GM21723 (cell line): ENCODE measurements at regions not wholly inside any gene's neighbourhood (a gene's known extent, or its start where the extent isn't known, plus 50 kb on each side); places are given as distances from the start of the nearest gene placed in this dataset.

ENCODE experiments used
- ATAC-seq: cut with Tn5 transposase; IDR thresholded peaks from one replicate; pipeline ENCODE4 v1.9.1; 2021; ENCODE audit warnings: mild to moderate bottlenecking, moderate library complexity; ENCODE audit not compliant: unreplicated experiment

- no peak for ATAC-seq
Observed at GRCh38 chr11:33476945-33477606, 219.9 kb downstream of the HIPK3 start.

DNA sequence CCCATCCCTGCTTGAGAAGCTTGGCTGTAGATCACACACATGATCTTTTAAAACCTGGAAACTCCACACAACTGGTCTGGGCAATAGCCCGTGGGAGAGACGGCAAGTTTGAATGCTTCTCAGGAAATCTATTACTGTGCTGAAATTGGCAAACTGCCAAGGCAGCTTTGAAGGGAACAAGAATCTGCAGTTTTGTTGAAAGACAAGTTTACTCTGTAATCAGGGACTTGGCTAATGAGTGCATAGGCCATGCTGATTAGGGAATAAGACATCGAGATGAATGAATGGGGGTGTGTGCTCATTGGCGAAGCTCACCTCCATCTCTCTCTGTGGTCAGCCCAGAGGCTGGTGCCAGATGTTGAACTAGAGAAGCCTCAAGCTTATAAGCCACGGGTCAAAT lies 218.8 kb downstream of the HIPK3 start:
- no peak for ATAC-seq

- ATAC-seq, result no peak
Observed at GRCh38 chr11:33474866-33475265, 217.7 kb downstream of the HIPK3 start.

DNA sequence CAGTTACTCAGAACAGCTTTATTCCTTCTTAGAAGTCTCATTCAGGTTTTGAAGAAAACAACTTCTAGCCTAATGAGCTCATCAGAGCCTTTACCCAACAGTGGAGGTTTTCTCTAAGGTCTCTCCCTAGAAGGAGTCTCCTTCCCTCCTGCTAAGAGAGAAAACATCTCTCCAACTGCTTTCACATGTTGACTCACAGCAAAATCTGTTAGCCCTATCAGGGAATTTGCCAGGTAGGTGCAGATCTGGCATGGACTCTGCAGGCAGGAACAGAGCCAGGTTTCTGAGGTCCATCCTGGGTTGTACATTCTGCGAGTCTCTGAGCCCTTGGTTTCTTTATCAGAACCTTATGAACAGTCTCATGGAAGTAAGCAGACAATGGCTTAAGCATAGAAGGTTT lies 214.4 kb downstream of the HIPK3 start:
- no peak for ATAC-seq

DNA sequence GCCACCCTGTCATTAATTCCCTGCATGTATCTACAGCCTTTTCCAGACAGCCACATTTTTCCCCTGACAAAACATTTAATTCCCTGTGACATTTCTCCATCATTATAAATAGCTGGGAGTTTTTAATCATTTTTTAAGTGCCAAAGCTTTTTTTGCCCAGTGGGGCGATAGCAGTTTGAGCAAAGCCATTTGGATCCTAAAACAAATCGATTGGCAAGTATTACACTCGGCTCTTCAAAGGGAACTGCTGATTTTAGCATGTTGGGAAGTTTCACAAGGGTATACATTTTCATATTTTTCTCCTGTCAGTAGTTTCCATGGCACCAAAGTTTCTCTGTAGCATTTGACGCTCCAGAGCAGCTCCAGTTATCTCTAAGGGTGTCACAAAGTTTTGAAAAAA lies 210.8 kb downstream of the HIPK3 start:
- no peak for ATAC-seq

GRCh38 chr11:33463059-33463458 lies 205.9 kb downstream of the HIPK3 start:
- no peak for ATAC-seq

DNA sequence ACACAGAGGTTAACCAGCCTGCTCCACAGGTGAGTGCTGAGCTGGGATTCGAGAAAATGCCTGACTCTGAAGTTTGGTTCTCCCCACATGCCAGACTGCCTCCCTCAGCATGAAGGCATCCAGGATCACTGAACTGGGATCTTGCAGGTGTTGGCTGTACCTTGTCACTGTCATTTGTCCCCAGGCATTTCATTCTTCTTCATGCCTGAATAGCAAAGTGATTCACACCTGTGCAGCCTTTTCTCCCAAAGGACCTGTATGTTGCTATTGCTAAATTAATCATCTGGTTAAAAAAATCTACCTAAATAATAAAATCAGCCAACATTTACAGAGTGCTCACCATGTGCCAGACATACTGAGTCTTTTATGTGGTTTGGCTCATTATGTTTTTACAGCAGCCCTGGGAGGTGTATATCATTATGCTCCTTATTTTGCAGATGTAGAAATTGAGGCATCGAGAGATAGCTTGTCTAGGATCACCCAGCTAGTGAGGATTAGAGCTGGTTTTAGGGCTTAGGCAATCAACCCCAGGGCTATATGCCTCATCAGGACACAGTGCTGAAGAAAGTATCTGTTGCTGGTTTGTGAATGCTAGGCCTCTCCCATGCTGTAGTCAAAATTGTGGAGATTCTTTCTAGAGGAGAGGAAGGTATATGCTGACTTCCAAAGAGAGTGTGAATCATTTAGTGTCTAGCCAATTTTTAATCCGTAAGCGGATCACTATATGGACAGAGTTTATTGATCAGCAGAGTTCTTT lies 204.4 kb downstream of the HIPK3 start:
- ATAC-seq, result no peak

GRCh38 chr11:33457948-33458347 lies 200.8 kb downstream of the HIPK3 start:
- no peak for ATAC-seq

GRCh38 chr11:33455867-33456463 lies 198.8 kb downstream of the HIPK3 start:
- ATAC-seq, result no peak

DNA sequence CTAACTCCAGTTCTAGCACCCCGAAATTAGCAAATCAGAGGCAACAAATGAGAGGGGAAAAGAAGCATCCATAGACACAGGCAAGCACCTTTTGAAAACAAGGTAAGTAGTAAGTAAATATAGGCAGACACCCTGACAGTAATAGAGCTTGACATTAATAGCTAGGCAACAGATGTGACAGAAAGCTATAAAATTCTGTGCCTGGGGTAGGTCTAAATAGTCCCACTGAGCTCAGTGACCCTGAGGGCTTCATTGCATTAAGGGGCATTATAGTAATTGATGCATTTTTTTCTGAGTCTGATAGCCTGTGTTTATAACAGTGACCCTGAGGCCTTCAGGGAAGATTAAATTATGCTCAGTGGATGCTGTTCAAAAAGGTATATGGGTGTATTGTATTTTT lies 197.1 kb downstream of the HIPK3 start:
- no peak for ATAC-seq

DNA sequence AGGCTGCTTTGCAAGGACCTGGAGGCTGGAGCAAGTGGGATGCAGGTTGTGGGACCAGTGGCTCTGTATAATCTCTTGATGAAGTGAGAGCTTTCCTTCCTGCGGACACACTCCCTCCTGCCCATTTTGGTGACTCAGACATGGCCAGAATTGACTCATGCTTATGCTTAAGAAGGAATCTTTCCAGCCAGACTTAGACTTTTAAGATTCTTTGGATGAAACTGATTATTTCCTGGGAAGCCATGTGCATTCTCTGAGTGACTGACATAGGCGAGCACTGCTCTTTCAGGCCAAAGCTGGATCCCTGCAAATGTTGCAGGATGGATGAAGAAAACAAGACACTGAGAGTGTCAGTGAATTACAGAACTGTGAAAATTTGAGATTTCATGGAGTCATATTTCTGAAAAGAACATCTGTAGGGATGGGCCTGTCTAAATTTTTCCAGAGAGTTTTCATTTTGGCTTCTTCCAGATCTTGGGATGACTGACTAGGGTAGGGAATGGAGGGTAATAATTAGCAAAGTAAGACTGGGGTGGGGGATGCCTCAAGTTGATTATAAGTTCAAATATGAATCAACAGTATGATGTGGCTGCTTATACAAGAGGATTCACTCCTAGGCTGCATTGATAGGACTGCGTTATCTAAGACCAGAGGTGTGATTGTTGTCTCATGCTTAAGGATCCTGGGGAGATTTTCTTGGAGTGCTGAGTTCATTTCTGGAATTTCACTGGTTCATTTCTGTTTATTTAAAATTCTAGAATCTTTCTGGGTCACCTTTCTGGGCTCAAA lies 195.8 kb downstream of the HIPK3 start:
- no peak for ATAC-seq

- no peak for ATAC-seq
Observed at GRCh38 chr11:33451364-33451763, 194.2 kb downstream of the HIPK3 start.

DNA sequence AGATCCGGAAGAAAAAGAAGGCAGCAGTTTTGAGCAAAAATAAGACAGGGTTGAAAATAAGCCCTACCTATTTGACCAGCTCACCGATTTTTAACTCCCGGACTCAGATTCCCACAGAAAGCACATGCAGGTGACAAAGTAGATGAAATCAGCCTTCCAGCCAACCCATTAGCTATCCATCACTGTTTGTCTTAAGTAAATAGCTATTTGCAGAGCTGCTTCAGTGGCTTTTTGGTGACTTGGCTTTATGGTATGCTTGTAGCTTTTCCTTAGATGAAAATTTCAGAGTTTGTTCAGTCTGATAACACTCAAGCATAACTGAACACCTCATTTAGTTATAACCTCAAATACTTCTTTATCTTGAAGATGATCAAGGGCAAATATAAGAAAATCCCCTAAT lies 192.6 kb downstream of the HIPK3 start:
- ATAC-seq, result no peak

GRCh38 chr11:33448461-33449130 lies 191.4 kb downstream of the HIPK3 start:
- ATAC-seq, result no peak

DNA sequence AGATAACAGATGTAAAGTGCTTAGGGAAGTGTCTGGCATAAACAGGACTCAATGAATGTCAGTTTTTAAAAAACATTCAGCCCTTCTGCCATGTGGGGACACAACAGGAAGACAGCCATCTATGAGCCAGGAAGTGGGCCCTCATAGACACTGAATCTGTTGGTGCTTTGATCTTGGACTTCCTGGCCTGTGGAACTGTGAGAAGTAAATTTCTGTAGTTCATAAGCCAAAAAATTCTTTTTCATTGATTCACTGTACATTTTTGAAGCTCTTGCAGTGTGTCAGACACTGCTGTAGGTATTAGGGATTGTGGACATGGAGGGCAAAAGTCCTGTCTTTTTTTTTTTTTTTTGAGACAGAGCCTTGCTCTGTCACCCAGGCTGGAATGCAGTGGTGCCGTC lies 188.6 kb downstream of the HIPK3 start:
- ATAC-seq, result no peak

GRCh38 chr11:33444835-33445594 lies 187.8 kb downstream of the HIPK3 start:
- no peak for ATAC-seq

DNA sequence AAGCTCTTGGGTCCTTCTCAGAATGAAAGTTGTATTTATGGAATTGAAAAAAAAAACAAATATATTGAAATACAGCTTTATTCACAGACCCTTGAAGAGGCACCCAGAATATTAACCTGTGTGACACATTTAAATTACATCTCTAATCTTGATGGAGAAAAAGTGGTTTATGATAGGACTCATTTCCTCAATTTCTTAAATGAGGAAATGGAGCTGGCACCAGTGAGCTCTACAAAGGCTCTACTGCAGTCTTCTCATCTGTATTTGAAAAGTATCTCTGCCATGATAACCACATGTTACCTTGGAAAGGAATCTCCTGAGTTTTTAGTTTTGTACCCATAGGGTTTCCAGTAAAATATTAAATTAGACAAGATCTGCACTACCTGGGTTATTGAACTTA lies 186.5 kb downstream of the HIPK3 start:
- ATAC-seq, result no peak

GRCh38 chr11:33438301-33438700 lies 181.1 kb downstream of the HIPK3 start:
- ATAC-seq, result no peak

DNA sequence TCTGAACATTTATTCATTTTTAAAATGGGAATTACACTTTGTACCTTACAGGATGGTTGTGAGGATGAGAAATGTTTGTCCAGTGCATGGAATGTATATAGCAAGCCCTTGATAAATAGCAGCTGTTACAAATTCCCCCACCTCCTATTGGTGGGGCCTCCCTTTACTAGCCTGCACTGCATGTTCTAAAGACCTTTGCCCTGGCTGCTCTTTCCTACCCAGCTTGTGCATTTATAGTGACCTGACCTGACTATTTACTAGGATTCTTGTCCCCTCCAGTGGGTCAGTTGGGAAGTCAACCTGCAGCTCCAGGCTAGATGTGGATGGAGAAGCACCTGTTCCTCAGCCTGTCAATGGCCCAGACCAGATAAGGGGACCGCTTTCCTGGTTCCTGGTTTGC lies 180.3 kb downstream of the HIPK3 start:
- ATAC-seq, result no peak

DNA sequence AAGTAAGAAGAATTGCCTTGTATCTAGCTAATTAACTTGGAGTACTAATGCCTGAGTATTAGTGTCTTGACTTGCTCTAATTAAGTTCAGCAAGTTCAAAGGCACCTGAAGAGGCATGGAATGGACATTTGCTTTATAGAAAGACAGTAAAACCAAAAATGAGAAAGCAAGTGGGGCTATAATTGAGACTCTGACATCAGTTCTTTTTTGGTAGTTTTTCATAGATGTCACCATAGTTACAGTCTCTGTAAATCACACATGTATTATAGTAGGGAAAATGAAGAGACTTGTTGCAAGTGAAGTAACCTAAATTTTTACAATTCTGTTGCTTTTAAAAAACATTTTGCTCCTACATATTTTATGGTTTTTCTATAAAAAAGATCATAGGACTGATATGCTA lies 178.0 kb downstream of the HIPK3 start:
- ATAC-seq, result no peak
